ENCODE measurements at regions not wholly inside any gene's neighbourhood (a gene's known extent, or its start where the extent isn't known, plus 50 kb on each side); places are given as distances from the start of the nearest gene placed in this dataset.

GRCh38 chr4:35643661-35644060 lies 600.7 kb downstream of the ARAP2 start:
- no peak for DNase-seq
- intact Hi-C loops (cut with DNase I), result no loop called here

DNA sequence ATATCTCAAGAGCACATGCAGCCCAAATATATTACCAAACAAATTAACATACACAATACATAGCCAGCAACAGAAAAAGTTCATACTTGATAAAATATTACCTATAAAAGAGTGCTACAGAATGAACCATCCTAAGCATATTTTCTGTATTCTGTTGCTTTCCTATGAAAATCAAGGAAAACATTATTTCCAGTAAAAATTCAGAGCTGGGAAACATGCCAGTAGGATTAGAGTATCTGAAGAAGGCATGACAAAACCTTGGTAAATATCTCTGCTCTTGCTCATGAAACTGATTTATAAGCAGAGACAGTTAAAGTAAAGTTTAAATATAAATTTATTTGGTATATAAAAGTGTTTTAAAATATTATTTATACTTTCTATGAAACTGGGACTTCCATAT lies 599.7 kb downstream of the ARAP2 start:
- DNase-seq, result no peak

DNA sequence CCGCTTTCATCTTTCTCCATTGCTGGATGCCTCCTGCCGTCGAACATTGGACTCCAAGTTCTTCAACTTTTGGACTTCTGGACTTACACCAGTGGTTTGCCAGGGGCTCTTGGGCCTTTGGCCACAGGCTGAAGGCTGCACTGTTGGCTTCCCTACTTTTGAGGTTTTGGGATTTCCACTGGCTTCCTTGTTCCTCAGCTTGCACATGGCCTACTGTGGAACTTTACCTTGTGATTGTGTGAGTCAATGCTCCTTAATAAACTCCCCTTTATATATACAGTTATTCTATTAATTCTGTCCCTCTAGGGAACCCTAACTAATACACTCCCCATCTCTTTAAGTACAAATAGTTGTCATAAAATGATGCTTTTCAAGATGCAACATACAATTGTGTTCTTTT lies 595.3 kb downstream of the ARAP2 start:
- no peak for DNase-seq
- intact Hi-C loops (cut with DNase I), result no loop called here

More for the DNA sequence above, 599.7 kb downstream of the ARAP2 start:
- intact Hi-C loops (cut with DNase I), result no loop called here

- no peak for DNase-seq
- intact Hi-C loops (cut with DNase I), result no loop called here
Measured at GRCh38 chr4:35649778-35650177, 594.5 kb downstream of the ARAP2 start.

GRCh38 chr4:35652197-35652596 lies 592.1 kb downstream of the ARAP2 start:
- intact Hi-C loops (cut with DNase I), result no loop called here
- peak in 1 of 10 donors; percentile 50 for DNase-seq

GRCh38 chr4:35653451-35653850 lies 590.9 kb downstream of the ARAP2 start:
- intact Hi-C loops (cut with DNase I), result no loop called here
- no peak for DNase-seq

GRCh38 chr4:35673137-35673536 lies 571.2 kb downstream of the ARAP2 start:
- intact Hi-C loops (cut with DNase I), result no loop called here
- no peak for DNase-seq

- DNase-seq, result no peak
- intact Hi-C loops (cut with DNase I), result no loop called here
Measured at GRCh38 chr4:35684755-35685154, 559.6 kb downstream of the ARAP2 start.

DNA sequence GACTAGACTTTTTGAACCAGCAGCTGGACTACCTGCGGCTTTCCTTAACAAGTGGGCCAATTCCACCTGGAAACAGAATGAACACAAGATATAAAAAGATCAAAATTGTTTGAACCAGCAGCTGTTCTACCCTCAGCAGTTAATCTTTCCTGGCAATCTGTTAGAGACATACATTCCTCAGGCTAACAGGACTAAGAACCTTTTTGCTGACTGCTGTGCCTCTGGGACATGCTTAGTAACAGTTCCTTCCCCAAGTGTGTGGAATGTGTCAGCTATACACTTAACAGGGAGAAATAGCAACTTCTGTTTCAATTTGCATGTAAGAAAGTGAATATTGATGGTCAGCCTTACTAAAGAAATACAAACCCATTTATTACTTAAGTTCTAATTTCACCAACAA lies 554.4 kb downstream of the ARAP2 start:
- intact Hi-C loops (cut with DNase I), result no loop called here
- DNase-seq, result no peak

DNA sequence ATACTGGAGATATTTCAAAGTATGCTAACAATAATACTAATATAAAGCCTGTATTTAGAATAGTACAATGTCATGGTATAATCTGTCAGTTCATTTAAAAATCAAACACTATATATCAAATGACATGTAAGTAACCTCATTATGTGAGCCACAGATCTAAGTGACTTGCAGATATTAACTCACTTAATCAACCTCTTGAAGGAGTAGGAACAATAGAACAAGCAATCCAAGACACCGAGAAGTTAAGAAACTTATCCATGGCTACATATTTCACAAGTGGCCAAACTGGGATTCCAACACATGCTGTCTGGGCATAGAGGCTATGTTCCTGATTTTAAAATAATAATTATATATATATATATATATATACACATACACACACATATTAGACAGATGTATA lies 554.0 kb downstream of the ARAP2 start:
- DNase-seq, result no peak
- intact Hi-C loops (cut with DNase I), result no loop called here

- no peak for DNase-seq
- intact Hi-C loops (cut with DNase I), result no loop called here
Measured at GRCh38 chr4:35695003-35695402, 549.3 kb downstream of the ARAP2 start.

GRCh38 chr4:35695421-35695820 lies 548.9 kb downstream of the ARAP2 start:
- intact Hi-C loops (cut with DNase I), result no loop called here
- no peak for DNase-seq

GRCh38 chr4:35697210-35697736 lies 547.0 kb downstream of the ARAP2 start:
- intact Hi-C loops (cut with DNase I), result no loop called here
- no peak for DNase-seq

- DNase-seq, result no peak
- intact Hi-C loops (cut with DNase I), result no loop called here
Measured at GRCh38 chr4:35700663-35701062, 543.7 kb downstream of the ARAP2 start.

DNA sequence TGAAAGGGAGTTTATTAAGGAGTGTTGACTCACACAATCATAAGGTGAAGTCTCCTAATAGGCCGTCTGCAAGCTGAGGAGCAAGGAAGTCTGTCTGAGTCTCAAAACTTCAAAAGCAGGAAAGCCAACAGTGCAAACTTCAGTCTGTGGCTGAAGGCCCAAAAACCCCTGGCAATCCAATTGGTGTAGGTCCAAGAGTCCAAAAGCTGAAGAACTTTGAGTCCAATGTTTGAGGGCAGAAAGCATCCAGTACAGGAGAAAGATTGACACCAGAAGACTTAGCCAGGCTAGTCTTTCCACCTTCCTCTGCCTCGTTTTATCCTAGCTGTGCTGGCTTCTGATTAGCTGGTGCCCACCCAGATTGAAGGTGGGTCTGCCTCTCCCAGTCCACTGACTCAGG lies 535.2 kb downstream of the ARAP2 start:
- intact Hi-C loops (cut with DNase I), result no loop called here
- no peak for DNase-seq

DNA sequence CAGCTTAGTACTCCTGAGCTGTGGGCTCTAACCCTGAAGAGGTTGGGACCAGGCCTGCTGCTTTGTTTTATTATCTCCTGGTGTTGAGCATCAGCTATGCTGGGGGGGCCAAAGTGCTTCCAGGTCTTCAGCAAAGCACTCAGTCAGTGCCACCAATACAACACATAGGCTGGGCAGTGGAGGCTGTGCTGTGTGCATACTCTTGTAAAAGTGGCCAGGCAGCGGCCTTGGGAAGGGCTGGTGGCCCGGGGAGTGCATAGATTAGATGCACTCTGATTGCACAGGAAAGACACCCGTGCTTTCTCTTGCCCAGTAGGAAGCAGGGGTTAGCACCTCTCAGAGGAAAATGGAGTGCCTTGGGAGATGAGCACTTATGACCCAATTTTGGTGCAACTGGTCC lies 534.0 kb downstream of the ARAP2 start:
- no peak for DNase-seq
- intact Hi-C loops (cut with DNase I), result no loop called here

DNA sequence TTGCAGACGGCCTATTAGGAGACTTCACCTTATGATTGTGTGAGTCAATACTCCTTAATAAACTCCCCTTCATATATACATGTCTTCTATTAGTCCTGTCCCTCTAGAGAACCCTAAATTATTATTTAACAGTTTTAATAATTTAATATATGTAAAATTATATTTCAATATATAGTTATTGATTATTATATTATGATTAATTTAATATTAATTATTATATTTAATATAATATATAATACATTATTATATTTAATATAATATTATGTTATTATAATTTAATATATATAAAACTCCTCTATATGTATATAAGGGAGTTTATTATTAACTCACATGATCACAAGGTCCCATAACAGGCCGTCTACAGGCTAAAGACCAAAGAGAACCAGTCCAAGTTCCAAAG lies 533.2 kb downstream of the ARAP2 start:
- no peak for DNase-seq
- intact Hi-C loops (cut with DNase I), result no loop called here

DNA sequence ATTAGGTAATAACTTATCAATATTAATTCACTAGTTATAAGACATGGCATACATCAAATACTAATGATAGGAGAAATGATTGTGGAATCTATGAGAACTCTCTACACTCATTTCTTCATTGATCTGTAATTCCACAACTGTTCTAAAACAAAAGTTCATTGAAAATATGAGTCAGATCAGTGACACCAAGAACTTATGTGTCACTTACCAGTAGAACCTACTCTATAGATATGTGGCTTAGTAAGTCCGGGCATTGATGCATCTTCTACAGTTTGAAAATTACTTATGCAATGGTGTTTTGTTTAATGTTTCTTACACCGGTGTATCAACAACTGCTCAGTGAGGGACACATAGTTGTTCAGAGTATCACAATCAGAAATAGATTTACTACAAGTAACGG lies 520.3 kb downstream of the ARAP2 start:
- no peak for DNase-seq
- intact Hi-C loops (cut with DNase I), result no loop called here

DNA sequence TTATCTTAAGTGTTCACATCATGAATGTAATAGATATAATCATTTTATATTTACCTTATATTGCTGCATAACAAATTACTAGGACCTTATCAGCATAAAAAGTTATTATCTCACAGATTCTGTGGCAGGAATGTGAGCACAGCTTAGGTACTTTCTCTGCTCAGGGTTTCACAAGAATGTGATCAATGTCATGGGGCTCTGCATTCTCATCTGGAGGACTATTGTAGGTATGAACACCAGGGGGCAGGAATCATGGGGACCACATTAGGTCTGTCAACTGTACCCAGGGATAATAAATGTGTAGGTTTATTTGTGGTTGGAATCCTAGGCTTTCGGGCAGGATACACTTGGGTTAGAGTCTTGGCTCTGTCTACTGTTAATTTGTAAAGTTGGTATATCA lies 519.2 kb downstream of the ARAP2 start:
- intact Hi-C loops (cut with DNase I), result no loop called here
- no peak for DNase-seq

DNA sequence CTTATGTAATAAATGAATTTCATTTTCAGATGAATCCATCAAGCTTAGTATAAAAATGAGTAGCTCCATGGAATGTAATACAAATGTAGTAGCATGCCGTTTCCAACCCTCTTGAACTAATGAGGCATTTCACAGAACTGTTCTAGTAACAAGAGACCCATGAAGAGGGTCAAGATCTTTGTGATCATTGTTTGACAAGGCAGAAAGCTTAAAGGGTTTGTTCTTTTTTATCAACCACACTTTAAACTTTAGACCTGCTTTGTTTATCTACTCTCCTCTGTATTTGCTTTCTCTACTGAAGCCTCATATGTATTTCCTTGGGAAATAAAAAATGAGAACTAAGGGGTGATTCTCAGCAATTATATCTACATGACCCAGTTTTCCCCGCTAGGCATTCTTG lies 513.9 kb downstream of the ARAP2 start:
- intact Hi-C loops (cut with DNase I), result no loop called here
- no peak for DNase-seq

DNA sequence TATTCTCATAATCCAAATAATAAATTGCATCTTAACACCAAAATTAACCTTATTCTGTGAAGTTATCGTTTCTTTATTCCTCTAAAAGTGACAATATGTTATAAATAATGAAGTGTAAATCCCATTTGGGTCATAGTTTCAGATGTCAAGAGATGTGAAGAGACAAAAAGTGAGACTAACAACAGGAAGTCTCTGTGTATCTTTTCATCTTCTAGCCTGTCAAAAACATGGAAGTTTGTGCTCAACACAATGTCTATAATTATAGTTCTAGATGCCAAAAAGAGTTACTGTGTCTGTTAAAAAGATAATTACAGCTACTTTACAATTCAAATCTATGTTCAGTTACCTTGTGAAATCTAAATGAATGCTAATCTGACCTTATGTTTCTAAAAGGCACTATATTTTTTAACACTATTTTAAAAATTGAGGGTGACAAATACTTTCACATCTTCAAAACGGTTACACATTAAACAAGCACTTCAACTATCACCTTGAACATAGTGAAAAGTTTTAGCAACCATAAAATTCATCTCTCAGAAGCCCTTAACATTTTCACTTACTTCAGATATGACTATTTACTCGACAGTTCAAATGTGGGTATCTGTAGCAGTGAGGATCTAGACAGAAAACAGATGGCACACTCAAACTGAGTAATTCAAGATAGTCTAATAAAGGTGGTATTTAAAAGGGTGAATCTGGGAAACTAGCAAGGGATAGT lies 509.8 kb downstream of the ARAP2 start:
- intact Hi-C loops (cut with DNase I), result no loop called here
- DNase-seq, result no peak

DNA sequence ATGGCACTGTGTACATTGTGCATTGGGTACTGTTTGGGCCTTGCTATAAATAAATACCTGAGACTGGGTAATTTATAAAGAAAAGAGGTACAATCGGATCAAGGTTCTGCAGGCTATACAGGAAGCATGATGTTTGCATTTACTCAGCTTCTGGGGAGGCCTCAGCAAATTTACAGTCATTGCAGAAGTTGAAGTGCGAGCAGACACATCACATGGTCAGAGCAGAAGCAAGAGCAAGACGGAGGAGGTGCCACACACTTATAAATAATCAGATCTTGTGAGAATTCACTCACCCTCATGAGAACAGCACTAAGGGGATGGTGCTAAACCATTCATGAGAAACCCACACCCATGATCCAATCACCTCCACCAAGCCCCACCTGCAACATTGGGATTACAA lies 505.0 kb downstream of the ARAP2 start:
- DNase-seq, result no peak
- intact Hi-C loops (cut with DNase I), result no loop called here

DNA sequence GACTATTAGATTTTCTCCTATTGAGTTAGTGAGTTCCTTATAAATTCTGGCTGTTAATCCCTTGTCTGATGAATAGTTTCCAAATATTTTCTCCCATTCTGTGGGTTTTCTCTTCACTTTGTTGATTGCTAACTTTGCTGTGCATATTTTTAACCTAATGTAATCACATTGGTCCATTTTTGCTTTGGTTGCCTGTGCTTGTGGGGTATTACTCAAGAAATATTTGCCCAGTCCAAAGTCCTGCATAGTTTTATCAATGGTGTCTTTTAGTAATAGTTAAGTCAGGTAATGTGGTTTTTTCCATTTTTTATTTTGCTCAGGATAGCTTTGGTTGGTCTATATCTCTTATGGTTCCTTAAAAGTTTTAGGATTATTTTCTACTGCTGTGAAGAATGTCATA lies 490.3 kb downstream of the ARAP2 start:
- intact Hi-C loops (cut with DNase I), result no loop called here
- no peak for DNase-seq
